ENCODE measurements at regions not wholly inside any gene's neighbourhood (a gene's known extent, or its start where the extent isn't known, plus 50 kb on each side); places are given as distances from the start of the nearest gene placed in this dataset.

GRCh38 chr4:65777270-65777669, 107.0 kb upstream of the EPHA5 start:
- DNase-seq (ENCODE audit: low spot score): no peak

GRCh38 chr4:65773636-65774035, 103.3 kb upstream of the EPHA5 start:
- no peak for DNase-seq (ENCODE audit: low spot score)

GRCh38 chr4:65747386-65747785, 77.1 kb upstream of the EPHA5 start:
- DNase-seq (ENCODE audit: low spot score): no peak

- DNase-seq (ENCODE audit: low spot score): no peak
These were observed 67.8 kb upstream of the EPHA5 start for GRCh38 chr4:65738134-65738533.

GRCh38 chr4:65737672-65738071, 67.4 kb upstream of the EPHA5 start:
- no peak for DNase-seq (ENCODE audit: low spot score)

GRCh38 chr4:65724973-65725372, 54.7 kb upstream of the EPHA5 start:
- DNase-seq (ENCODE audit: low spot score): no peak

Measured in COLO829 (cell line).